IPS DF 6.9 (cell line): ENCODE measurements at regions not wholly inside any gene's neighbourhood (a gene's known extent, or its start where the extent isn't known, plus 50 kb on each side); places are given as distances from the start of the nearest gene placed in this dataset.

Source experiments
- DNase-seq: peaks from one replicate; pipeline ENCODE4 v3.0.0-alpha.2; 2013; ENCODE audit warnings: low read depth, low spot score
- H3K27ac ChIP-seq: one replicate; pipeline ENCODE4 v1.5.1; 2013; ENCODE audit warnings: low read length, control low read depth
- H3K27me3 ChIP-seq: 2 replicates; pipeline ENCODE4 v1.6.1; 2013; ENCODE audit warnings: mild to moderate bottlenecking, low read length; ENCODE audit not compliant: control insufficient read depth, insufficient read depth
- H3K36me3 ChIP-seq: 2 replicates; pipeline ENCODE4 v1.6.1; 2013; ENCODE audit warnings: low read length; ENCODE audit not compliant: control insufficient read depth, insufficient read depth
- H3K4me1 ChIP-seq: 2 replicates; pipeline ENCODE4 v1.6.1; 2013; ENCODE audit warnings: low read length; ENCODE audit not compliant: control insufficient read depth, insufficient read depth
- H3K4me3 ChIP-seq: 2 replicates; pipeline ENCODE4 v1.5.1; 2013; ENCODE audit warnings: mild to moderate bottlenecking, low read length
- H3K9me3 ChIP-seq: 2 replicates; pipeline ENCODE4 v1.6.1; 2013; ENCODE audit warnings: low read length, inconsistent platforms; ENCODE audit not compliant: control insufficient read depth, insufficient read depth
- WGBS: extraction: QIAGEN DNeasy Blood & Tissue Kit; methylation state at CpG from one replicate; pipeline ENCODE4 v1.1.7; 2013; ENCODE audit warnings: mixed read lengths, missing lambda C conversion rate; ENCODE audit not compliant: insufficient read length, insufficient coverage; 5-methylcytosine and 5-hydroxymethylcytosine counted together

DNA sequence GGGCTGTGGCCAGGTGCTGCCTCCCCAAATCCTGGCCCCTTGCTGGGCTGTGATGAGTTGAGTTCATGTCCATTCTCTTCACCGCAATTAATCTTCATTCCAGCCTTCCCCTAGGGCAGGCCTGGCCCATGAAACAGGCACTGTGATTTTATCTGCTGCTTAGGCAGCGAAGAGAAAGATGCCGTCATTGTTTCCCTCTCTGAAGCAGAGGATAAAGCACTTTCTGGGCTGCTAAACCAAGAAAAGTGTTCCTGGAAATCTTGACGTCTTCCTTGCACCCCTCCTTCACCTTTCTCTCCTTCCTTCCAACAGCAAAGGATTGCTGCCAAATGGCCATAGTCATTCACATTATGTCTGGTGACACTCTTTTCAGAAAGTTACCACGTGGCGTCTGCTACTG is 265.9 kb downstream of the ZEB1 start:
- Histone ChIP-seq H3K27ac (no peak overlapping the region), H3K4me1 (no peaks in the 10 kb centered on the region), H3K4me3 (no peak overlapping the region), H3K27me3 (no peaks in the 10 kb centered on the region), H3K36me3 (no peaks in the 10 kb centered on the region), H3K9me3 (no peaks in the 10 kb centered on the region)
- WGBS: no CpG with 5 or more reads among the region's 6 CpGs
- DNase-seq: no peak

- Histone ChIP-seq H3K27ac (no peak overlapping the region), H3K4me3 (no peak overlapping the region), H3K27me3 (no peaks in the 10 kb centered on the region), H3K9me3 (no peaks in the 10 kb centered on the region), H3K4me1 (no peaks in the 10 kb centered on the region), H3K36me3 (no peaks in the 10 kb centered on the region)
- WGBS: no CpG with 5 or more reads among the region's 12 CpGs
- no peak for DNase-seq
Observed at GRCh38 chr10:31584098-31584631, 265.1 kb downstream of the ZEB1 start.

DNA sequence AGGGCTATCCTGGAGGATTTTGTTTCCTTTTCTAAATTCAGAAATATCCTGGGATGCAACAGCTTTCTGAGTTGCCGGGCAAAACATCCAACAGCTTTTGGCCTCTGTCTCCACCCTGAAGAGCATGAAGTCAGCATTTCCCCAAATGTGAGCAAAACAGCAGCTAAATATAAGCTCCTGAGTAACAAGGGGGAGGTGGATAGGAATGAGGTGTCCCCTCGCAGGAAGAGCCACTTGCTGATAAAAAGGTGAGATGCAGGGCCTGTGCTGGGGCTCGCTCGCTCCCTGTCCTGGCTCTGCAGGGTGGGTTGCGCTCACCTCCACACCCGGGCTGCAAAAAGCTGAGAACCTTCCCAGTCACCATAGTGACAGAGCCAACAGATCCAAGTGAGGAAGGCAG is 264.3 kb downstream of the ZEB1 start:
- DNase-seq: no peak
- Histone ChIP-seq H3K27ac (no peak overlapping the region), H3K36me3 (no peaks in the 10 kb centered on the region), H3K27me3 (no peaks in the 10 kb centered on the region), H3K4me3 (no peak overlapping the region), H3K9me3 (no peaks in the 10 kb centered on the region), H3K4me1 (no peaks in the 10 kb centered on the region)
- WGBS: no CpG with 5 or more reads among the region's 6 CpGs

DNA sequence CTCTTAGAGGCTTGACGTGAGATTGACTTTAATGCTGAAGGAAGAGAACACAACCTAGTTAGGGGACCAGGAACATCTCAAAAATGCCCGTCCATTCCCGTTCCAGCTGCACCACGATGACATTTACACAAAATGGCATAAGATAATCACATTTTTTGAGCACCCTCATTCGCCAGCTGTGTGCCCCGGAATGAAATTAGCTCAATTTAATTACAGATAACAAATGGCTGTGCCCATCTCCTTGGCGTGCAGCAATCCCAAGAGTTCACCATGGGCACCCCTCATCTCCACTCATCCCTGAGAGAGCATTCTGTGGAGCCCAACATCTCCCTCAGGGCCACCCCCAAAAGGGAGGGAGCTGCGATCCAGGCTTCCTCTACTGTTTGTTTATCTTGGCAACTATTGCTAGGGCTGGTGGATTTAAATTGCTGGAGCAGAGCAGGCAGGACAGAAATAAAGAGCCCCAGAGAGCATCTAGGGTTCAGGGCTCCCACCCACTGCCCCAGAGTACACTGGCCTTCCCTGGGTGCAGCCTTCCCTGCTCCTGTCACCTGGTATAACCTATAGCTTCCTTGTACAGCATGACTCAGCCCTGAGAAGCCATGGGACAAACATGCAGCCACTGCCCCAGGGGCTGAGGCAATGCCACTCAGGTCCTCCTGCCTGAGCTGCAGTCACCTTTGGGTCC is 263.5 kb downstream of the ZEB1 start:
- no CpG with 5 or more reads among the region's 8 CpGs for WGBS
- Histone ChIP-seq H3K36me3 (no peaks in the 10 kb centered on the region), H3K27me3 (no peaks in the 10 kb centered on the region), H3K4me1 (no peaks in the 10 kb centered on the region), H3K4me3 (no peak overlapping the region), H3K9me3 (no peaks in the 10 kb centered on the region), H3K27ac (no peak overlapping the region)
- no peak for DNase-seq

DNA sequence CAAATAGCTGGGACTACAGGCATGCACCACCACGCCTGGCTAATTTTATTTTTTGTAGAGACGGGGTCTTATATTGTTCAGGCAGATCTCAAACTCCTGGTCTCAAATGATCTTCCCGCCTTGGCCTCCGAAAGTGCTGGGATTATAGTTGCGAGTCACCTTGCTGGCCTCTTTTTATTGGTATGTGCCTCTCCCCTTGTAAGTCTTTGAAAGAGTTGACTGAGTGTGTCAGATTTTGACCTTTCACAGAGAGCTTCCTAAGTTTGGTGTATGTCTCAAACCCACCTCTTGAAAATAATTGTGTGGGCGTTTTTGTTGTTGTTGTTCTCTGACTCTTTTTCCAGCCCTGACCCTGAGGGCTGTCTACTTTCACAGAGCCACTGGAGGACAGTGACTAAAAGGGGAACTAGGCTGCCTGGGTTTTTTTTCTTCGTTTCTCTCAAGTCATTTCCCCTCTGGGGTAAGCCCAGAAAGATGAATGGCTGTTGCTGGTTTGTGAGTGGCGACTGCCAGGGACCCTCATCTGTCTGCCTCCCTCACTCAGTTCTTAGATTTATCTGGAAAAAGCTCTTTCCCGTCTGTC is 262.8 kb downstream of the ZEB1 start:
- Histone ChIP-seq H3K27me3 (no peaks in the 10 kb centered on the region), H3K4me1 (no peaks in the 10 kb centered on the region), H3K27ac (no peak overlapping the region), H3K4me3 (no peak overlapping the region), H3K36me3 (no peaks in the 10 kb centered on the region), H3K9me3 (no peaks in the 10 kb centered on the region)
- WGBS: no CpG with 5 or more reads among the region's 9 CpGs
- no peak for DNase-seq

- no peak overlapping the region for H3K4me3 ChIP-seq
- no CpG with 5 or more reads among the region's 5 CpGs for WGBS
- H3K27ac ChIP-seq: no peak overlapping the region
- no peaks in the 10 kb centered on the region for H3K36me3 ChIP-seq
- no peaks in the 10 kb centered on the region for H3K27me3 ChIP-seq
- no peaks in the 10 kb centered on the region for H3K9me3 ChIP-seq
- no peaks in the 10 kb centered on the region for H3K4me1 ChIP-seq
- DNase-seq: no peak
Observed at GRCh38 chr10:31580646-31581045, 261.6 kb downstream of the ZEB1 start.
